A673 (cell line): ENCODE measurements at regions not wholly inside any gene's neighbourhood (a gene's known extent, or its start where the extent isn't known, plus 50 kb on each side); places are given as distances from the start of the nearest gene placed in this dataset.

Experiments used
- BruUV-seq: library from RNA; stranded (reverse); fragments of 400-500 nt; replicated peaks from 2 replicates; lab custom pipeline; 2021; lab: Mats Ljungman, UMichigan
- CTCF ChIA-PET: fragments of 300-600 bp; sonication (Branson Sonifier 250); formaldehyde crosslinking; loops from one replicate; lab custom pipeline; 2022; ENCODE audit warnings: antibody characterized with exemption; lab: Charles Lee
- POLR2A ChIA-PET: fragments of 300-600 bp; sonication (Branson Sonifier 250); formaldehyde crosslinking; loops from one replicate; lab custom pipeline; 2022; ENCODE audit warnings: antibody characterized with exemption; ENCODE audit not compliant: low non-redundant PET; lab: Charles Lee
- DNase-seq: peaks from one replicate; pipeline ENCODE4 v3.0.0-alpha.2; 2015; ENCODE audit warnings: low spot score
- H3K27ac ChIP-seq: fragments of 200-600 bp; sonication (generic); 2 replicates; pipeline ENCODE4 v1.5.1; 2016; ENCODE audit warnings: mixed run types, low read depth, mild to moderate bottlenecking, mixed read lengths, antibody characterized with exemption, low read length; ENCODE audit not compliant: poor library complexity, severe bottlenecking
- H3K27me3 ChIP-seq: fragments of 200-600 bp; sonication (generic); replicated peaks from 2 replicates; pipeline ENCODE4 v1.6.1; 2017; ENCODE audit warnings: mixed run types, low read depth, mild to moderate bottlenecking, mixed read lengths, antibody characterized with exemption, low read length; ENCODE audit not compliant: insufficient read depth, poor library complexity
- H3K36me3 ChIP-seq: fragments of 200-600 bp; sonication (generic); 2 replicates; pipeline ENCODE4 v1.6.1; 2016; ENCODE audit warnings: mixed run types, mild to moderate bottlenecking, mixed read lengths, antibody characterized with exemption, low read length; ENCODE audit not compliant: insufficient read depth, poor library complexity, severe bottlenecking
- H3K4me1 ChIP-seq: fragments of 200-600 bp; sonication (generic); 2 replicates; pipeline ENCODE4 v1.6.1; 2017; ENCODE audit warnings: mixed run types, mild to moderate bottlenecking, mixed read lengths, antibody characterized with exemption, low read length; ENCODE audit not compliant: insufficient read depth, poor library complexity, severe bottlenecking
- H3K4me3 ChIP-seq: fragments of 200-600 bp; sonication (generic); 2 replicates; pipeline ENCODE4 v1.5.1; 2016; ENCODE audit warnings: low read depth, mixed run types, mild to moderate bottlenecking, mixed read lengths, low read length; ENCODE audit not compliant: poor library complexity, severe bottlenecking
- H3K9me3 ChIP-seq: fragments of 200-600 bp; sonication (generic); 2 replicates; pipeline ENCODE4 v1.6.1; 2016; ENCODE audit warnings: mixed run types, low read depth, mild to moderate bottlenecking, mixed read lengths, antibody characterized with exemption, low read length; ENCODE audit not compliant: poor library complexity, severe bottlenecking
- CTCF ChIP-seq: fragments of 300-800, 200-600 bp; sonication (generic); conservative IDR thresholded peaks from 2 replicates; pipeline ENCODE4 v1.5.1; 2017; ENCODE audit warnings: low read depth, mild to moderate bottlenecking, antibody characterized with exemption, low read length, moderate library complexity, mixed read lengths
- EZH2 ChIP-seq: fragments of 200-600 bp; sonication (generic); IDR thresholded peaks from 2 replicates; pipeline ENCODE4 v1.6.1; 2017; ENCODE audit warnings: borderline replicate concordance, low read depth, mild to moderate bottlenecking, mixed read lengths, antibody characterized with exemption, low read length; ENCODE audit not compliant: poor library complexity, severe bottlenecking
- intact Hi-C: fragments of 100-400 bp; cut with micrococcal nuclease; formaldehyde crosslinking; loops from one replicate; pipeline ENCODE4 v1.10.0; 2022; ENCODE audit not compliant: unreplicated experiment

GRCh38 chr9:117906763-117907162 is 202.6 kb downstream of the TLR4 start:
- POLR2A ChIA-PET: no interaction called here
- intact Hi-C loops: no loop called here
- H3K36me3 ChIP-seq: no peaks in the 10 kb centered on the region
- H3K27me3 ChIP-seq: no peaks in the 10 kb centered on the region
- H3K27ac ChIP-seq: no peak overlapping the region
- DNase-seq: no peak
- no peak overlapping the region for H3K4me3 ChIP-seq
- peaks cover 6% of the 10 kb centered on the region for H3K9me3 ChIP-seq
- no TSS peak for BruUV-seq
- CTCF ChIA-PET: no interaction called here
- H3K4me1 ChIP-seq: no peaks in the 10 kb centered on the region
- TF ChIP-seq EZH2 (no peak), CTCF (no peak)

- ChIA-PET CTCF (no interaction called here), POLR2A (no interaction called here)
- no peak overlapping the region for H3K27ac ChIP-seq
- BruUV-seq: no TSS peak
- no peaks in the 10 kb centered on the region for H3K27me3 ChIP-seq
- no peaks in the 10 kb centered on the region for H3K4me1 ChIP-seq
- TF ChIP-seq EZH2 (no peak), CTCF (no peak)
- H3K9me3 ChIP-seq: peaks cover 8% of the 10 kb centered on the region
- intact Hi-C loops: no loop called here
- H3K36me3 ChIP-seq: no peaks in the 10 kb centered on the region
- no peak overlapping the region for H3K4me3 ChIP-seq
- no peak for DNase-seq
Observed at GRCh38 chr9:117907420-117907819, 203.2 kb downstream of the TLR4 start.

GRCh38 chr9:117916291-117916690 is 212.1 kb downstream of the TLR4 start:
- BruUV-seq: no TSS peak
- Histone ChIP-seq H3K4me1 (no peaks in the 10 kb centered on the region), H3K36me3 (no peaks in the 10 kb centered on the region), H3K9me3 (peaks cover 9% of the 10 kb centered on the region), H3K4me3 (no peak overlapping the region), H3K27ac (no peak overlapping the region), H3K27me3 (no peaks in the 10 kb centered on the region)
- TF ChIP-seq EZH2: no peak
- TF ChIP-seq CTCF: no peak
- ChIA-PET CTCF (no interaction called here), POLR2A (no interaction called here)
- no peak for DNase-seq
- intact Hi-C loops: no loop called here

- H3K9me3 ChIP-seq: no peaks in the 10 kb centered on the region
- ChIA-PET CTCF (no interaction called here), POLR2A (no interaction called here)
- no peak for DNase-seq
- H3K4me1 ChIP-seq: no peaks in the 10 kb centered on the region
- no peak for TF ChIP-seq EZH2
- TF ChIP-seq CTCF: no peak
- no peaks in the 10 kb centered on the region for H3K36me3 ChIP-seq
- H3K27me3 ChIP-seq: no peaks in the 10 kb centered on the region
- H3K4me3 ChIP-seq: no peak overlapping the region
- intact Hi-C loops: no loop called here
- BruUV-seq: no TSS peak
- no peak overlapping the region for H3K27ac ChIP-seq
Observed at GRCh38 chr9:117917873-117918272, 213.7 kb downstream of the TLR4 start.
